ENCODE measurements at regions not wholly inside any gene's neighbourhood (a gene's known extent, or its start where the extent isn't known, plus 50 kb on each side); places are given as distances from the start of the nearest gene placed in this dataset.
"Not testable (repeated sequence)": the region's sequence is repeated elsewhere in the genome, so short reads cannot be mapped to it uniquely, and the experiment has no call there.

- DNase-seq (ENCODE audit: low spot score), result no peak
Measured at GRCh38 chr9:31112491-31112890, 1272.0 kb upstream of the ACO1 start.

- DNase-seq (ENCODE audit: low spot score), result no peak
Measured at GRCh38 chr9:31114346-31114745, 1270.1 kb upstream of the ACO1 start.

GRCh38 chr9:31119890-31120454, 1264.5 kb upstream of the ACO1 start:
- peak; percentile 46 for DNase-seq (ENCODE audit: low spot score)

- no peak for DNase-seq (ENCODE audit: low spot score)
Measured at GRCh38 chr9:31124389-31124788, 1260.1 kb upstream of the ACO1 start.

- DNase-seq (ENCODE audit: low spot score), result no peak
Measured at GRCh38 chr9:31135567-31135966, 1248.9 kb upstream of the ACO1 start.

- no peak for DNase-seq (ENCODE audit: low spot score)
Measured at GRCh38 chr9:31136524-31136923, 1247.9 kb upstream of the ACO1 start.

GRCh38 chr9:31137176-31138160, 1247.0 kb upstream of the ACO1 start:
- no peak for DNase-seq (ENCODE audit: low spot score)

GRCh38 chr9:31140316-31140715, 1244.1 kb upstream of the ACO1 start:
- DNase-seq (ENCODE audit: low spot score), result peak; percentile 7

GRCh38 chr9:31142456-31142855, 1242.0 kb upstream of the ACO1 start:
- no peak for DNase-seq (ENCODE audit: low spot score)

- DNase-seq (ENCODE audit: low spot score), result no peak
Measured at GRCh38 chr9:31144614-31145013, 1239.8 kb upstream of the ACO1 start.

- DNase-seq (ENCODE audit: low spot score), result no peak
Measured at GRCh38 chr9:31146485-31147166, 1237.8 kb upstream of the ACO1 start.

- no peak for DNase-seq (ENCODE audit: low spot score)
Measured at GRCh38 chr9:31153250-31153840, 1231.1 kb upstream of the ACO1 start.

- DNase-seq (ENCODE audit: low spot score), result no peak
Measured at GRCh38 chr9:31166516-31166915, 1217.9 kb upstream of the ACO1 start.

- no peak for DNase-seq (ENCODE audit: low spot score)
Measured at GRCh38 chr9:31168161-31168560, 1216.3 kb upstream of the ACO1 start.

GRCh38 chr9:31174681-31175080, 1209.8 kb upstream of the ACO1 start:
- no peak for DNase-seq (ENCODE audit: low spot score)

- no peak for DNase-seq (ENCODE audit: low spot score)
Measured at GRCh38 chr9:31183866-31184265, 1200.6 kb upstream of the ACO1 start.

- DNase-seq (ENCODE audit: low spot score), result no peak
Measured at GRCh38 chr9:31185831-31186230, 1198.6 kb upstream of the ACO1 start.

- no peak for DNase-seq (ENCODE audit: low spot score)
Measured at GRCh38 chr9:31188496-31188895, 1195.9 kb upstream of the ACO1 start.

- DNase-seq (ENCODE audit: low spot score), result no peak
Measured at GRCh38 chr9:31210978-31211570, 1173.4 kb upstream of the ACO1 start.

GRCh38 chr9:31229976-31230375, 1154.5 kb upstream of the ACO1 start:
- not testable (repeated sequence) for DNase-seq (ENCODE audit: low spot score)

- DNase-seq (ENCODE audit: low spot score), result no peak
Measured at GRCh38 chr9:31232485-31232884, 1152.0 kb upstream of the ACO1 start.

- no peak for DNase-seq (ENCODE audit: low spot score)
Measured at GRCh38 chr9:31236344-31236743, 1148.1 kb upstream of the ACO1 start.

Measured in kidney capillary endothelial cell (primary cell).